Epithelial cell of esophagus (primary cell): ENCODE measurements at regions not wholly inside any gene's neighbourhood (a gene's known extent, or its start where the extent isn't known, plus 50 kb on each side); places are given as distances from the start of the nearest gene placed in this dataset.
A peak's percentile ranks its signal among the peaks of the same experiment; 100 is the strongest.
"Not testable (repeated sequence)": the region's sequence is repeated elsewhere in the genome, so short reads cannot be mapped to it uniquely, and the experiment has no call there.

ENCODE experiments used
- DNase-seq: peaks from one replicate; pipeline ENCODE4 v3.0.0; 2010; ENCODE audit warnings: low read depth
- H3K4me3 ChIP-seq: 2 replicates; pipeline ENCODE4 v1.5.1; 2011; ENCODE audit warnings: mild to moderate bottlenecking, low read length, control low read depth
- TF ChIP-seq, protein P1 (sequence below): IDR thresholded peaks from 2 replicates; pipeline ENCODE4 v1.5.1; 2011; ENCODE audit warnings: low read depth, mild to moderate bottlenecking, low read length, control low read depth, inconsistent platforms; ENCODE audit not compliant: insufficient read depth; ENCODE audit errors: missing control alignments

DNA sequence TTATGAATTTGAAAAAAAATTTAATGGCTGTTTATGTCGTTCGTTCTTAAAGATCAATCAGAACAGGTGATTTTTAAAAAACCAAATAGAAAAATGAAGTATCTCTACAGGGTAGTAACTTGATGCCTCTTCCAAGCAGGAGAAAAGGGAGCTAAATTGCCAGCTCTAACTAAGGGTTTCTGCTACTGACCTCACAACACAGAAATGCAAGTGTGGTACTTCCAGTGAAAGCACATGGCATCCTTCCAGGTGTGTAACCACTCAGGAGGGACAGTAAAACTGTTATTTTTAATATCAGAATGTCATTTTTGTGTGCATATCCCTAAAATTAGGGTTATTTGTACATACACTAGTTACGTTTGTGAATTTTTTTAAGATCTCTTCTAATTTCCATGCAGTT, 116.8 kb upstream of the ZCCHC13 start:
- DNase-seq, result no peak
- TF ChIP-seq, protein P1, sequence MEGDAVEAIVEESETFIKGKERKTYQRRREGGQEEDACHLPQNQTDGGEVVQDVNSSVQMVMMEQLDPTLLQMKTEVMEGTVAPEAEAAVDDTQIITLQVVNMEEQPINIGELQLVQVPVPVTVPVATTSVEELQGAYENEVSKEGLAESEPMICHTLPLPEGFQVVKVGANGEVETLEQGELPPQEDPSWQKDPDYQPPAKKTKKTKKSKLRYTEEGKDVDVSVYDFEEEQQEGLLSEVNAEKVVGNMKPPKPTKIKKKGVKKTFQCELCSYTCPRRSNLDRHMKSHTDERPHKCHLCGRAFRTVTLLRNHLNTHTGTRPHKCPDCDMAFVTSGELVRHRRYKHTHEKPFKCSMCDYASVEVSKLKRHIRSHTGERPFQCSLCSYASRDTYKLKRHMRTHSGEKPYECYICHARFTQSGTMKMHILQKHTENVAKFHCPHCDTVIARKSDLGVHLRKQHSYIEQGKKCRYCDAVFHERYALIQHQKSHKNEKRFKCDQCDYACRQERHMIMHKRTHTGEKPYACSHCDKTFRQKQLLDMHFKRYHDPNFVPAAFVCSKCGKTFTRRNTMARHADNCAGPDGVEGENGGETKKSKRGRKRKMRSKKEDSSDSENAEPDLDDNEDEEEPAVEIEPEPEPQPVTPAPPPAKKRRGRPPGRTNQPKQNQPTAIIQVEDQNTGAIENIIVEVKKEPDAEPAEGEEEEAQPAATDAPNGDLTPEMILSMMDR, result no peak
- no peak overlapping the region for H3K4me3 ChIP-seq

DNA sequence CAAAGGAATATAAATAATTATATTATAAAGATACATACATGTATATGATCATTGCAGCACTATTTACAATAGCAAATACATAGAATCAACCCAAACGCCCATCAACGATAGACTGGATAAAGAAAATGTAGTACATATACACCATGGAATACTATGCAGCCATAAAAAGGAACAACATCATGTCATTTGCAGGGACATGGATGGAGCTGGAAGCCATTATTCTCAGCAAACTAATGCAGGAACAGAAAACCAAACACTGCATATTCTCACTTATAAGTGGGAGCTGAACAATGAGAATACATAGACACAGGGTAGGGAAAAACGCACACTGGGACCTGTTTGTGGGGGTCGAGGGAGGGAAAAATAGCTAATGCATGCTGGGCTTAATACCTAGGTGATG, 120.9 kb upstream of the ZCCHC13 start:
- not testable (repeated sequence) for DNase-seq, H3K4me3 ChIP-seq

DNA sequence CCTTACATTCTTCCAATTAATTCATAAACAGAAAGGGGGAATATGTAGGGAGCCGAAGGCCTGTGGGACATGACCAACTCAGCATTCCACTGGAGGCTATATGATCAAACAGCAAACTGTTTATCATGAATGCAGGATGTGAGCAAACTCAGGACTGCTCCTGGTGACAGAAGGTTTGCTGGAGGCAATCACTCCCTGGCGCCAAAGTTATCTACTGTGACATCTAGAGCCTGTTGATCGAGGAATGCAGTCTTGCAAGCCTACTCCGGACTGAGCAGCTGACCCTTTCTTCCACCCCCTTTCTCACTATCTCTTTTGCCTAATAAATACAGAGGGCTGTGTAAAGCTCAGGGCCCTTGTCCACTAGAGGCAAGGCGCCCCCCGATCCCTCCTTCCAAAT, 122.0 kb upstream of the ZCCHC13 start:
- not testable (repeated sequence) for H3K4me3 ChIP-seq, DNase-seq

DNA sequence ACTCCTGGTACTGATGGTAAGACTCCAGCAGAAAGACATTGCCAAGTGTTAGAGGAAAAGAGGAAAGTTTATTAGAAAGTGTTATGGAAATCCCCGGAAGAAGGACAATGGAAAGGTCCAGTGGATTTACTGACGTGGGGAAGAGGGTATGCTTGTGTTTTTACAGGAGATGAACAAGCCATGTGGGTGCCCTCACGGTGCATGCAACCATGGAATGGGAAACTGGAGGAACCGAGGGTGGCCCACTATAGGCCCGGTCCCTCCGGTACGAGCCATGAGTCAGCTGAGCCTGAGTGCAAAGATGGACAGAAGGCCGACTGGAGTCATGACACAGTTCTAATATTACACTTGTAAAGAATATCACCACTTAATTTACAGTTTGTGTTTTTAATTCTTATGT, 123.3 kb upstream of the ZCCHC13 start:
- TF ChIP-seq, protein P1, result no peak
- H3K4me3 ChIP-seq, result no peak overlapping the region
- no peak for DNase-seq

DNA sequence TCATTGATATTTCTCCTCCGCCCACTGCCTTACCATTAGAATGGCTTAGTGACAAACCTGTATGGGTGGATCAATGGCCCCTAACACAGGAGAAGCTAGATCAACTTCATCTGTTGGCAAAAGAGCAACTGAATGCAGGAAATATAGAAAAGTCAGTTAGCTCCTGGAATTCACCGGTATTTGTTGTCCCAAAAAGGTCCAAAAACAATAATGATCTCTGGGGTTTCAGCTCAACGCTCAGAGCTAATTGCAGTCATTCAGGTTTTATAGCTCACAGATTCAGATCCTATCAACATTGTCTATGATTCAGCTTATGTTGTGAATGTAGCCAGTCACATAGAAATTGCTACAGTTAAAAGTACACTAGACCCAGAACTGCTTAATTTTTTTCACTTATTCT, 124.0 kb upstream of the ZCCHC13 start:
- no peak overlapping the region for H3K4me3 ChIP-seq
- TF ChIP-seq, protein P1, result no peak
- DNase-seq, result no peak

DNA sequence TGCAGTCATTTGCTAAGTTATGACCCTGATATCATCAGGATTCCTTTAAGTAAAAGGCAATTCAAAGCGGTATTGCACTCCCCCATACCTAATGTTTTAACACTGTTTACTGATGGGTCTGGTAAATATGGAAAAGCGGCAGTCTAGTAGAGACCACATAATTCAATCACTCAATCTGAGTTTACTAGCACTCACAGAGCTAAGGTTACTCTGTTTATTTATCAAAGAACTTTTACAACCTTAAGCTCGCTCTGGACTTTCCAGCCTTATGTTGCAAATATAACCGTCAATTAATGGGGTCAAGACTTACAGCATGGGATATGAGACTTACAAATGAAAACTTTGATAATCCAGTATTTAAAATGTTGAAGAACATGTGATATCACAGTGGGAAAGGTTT, 124.5 kb upstream of the ZCCHC13 start:
- DNase-seq, result no peak
- H3K4me3 ChIP-seq, result no peak overlapping the region
- TF ChIP-seq, protein P1, result no peak

DNA sequence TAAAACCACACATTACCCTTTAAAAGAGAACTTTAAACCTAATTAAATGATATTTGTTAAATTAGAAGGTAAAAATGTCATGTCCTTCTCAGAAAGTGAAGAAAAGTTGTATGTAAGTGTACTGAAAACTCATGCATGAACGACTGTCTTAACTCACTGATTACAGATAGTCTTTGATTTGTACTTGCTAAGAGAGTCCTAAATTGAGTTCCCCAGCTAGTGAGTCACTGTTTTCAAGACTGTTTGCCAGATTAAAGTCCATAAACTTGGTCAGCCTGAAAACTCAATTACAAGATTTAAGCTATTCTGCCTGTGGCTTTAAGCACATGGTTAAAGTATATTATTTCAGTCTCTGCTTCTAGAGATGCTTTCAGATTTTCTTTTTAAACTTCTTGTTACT, 124.9 kb upstream of the ZCCHC13 start:
- TF ChIP-seq, protein P1, result no peak
- no peak overlapping the region for H3K4me3 ChIP-seq
- peak; percentile 7 for DNase-seq

DNA sequence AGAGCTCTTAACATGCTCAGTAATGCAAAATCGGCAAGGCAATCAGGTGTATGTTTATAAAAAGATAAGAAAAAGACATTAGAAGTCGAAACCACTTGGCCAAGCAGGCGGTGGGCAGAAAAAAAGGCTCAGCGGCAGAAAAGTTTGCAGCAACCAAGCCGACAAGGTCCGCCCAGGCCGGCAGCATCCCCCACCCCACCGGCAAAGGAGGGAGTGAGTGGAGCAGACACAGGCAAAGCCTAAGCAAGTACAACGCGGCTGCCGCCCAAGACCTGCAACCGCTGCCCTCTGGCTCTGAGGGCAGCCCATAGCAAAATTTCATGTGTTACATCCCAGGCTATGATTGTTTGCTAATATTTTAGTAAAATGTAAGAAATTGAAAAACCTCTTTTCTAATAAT, 125.4 kb upstream of the ZCCHC13 start:
- H3K4me3 ChIP-seq, result no peak overlapping the region
- TF ChIP-seq, protein P1, result no peak

More for the DNA sequence above, 125.4 kb upstream of the ZCCHC13 start:
- DNase-seq, result no peak
